IPS-NIHi11 (cell line): ENCODE measurements at regions not wholly inside any gene's neighbourhood (a gene's known extent, or its start where the extent isn't known, plus 50 kb on each side); places are given as distances from the start of the nearest gene placed in this dataset.
A peak's percentile ranks its signal among the peaks of the same experiment; 100 is the strongest.

Source experiments
- DNase-seq: peaks from one replicate; pipeline ENCODE4 v3.0.0; 2012; ENCODE audit warnings: mixed read lengths, low spot score

DNA sequence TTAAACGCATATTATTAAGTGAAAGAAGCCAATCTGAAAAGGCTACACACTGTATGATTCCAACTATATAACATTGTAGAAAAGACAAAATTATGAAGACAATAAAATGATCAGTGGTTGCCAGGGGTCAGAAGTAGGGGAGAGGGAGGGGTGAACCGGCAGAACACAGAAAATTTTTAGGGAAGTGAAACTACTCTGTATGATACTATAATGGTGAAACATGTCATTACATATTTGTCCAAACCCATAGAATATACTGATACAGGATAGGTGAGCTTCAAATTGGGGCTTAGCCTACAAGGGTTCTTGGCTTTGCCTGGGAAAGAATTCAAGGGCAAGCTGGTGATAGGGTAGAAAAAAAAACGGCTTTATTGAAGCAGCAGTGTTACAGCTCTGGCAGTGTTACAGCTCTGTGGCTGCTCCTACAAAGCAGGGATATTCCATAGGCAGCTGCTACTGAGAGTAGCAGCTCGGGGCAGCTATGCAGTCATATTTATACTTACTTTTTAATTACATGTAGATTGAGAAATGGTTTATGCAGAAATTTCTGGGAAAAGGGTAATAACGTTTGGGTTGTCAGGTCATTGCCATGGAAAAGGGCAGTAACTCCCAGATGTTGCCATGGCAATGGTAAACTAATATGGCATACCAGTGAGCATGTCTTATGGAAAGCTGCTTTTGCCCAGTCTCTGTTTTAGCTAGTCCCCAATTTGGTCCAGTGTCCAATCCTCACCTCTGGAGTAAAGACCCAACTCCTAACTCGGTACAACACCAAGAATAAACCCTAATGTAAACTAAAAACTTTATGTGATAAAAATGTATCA is 125.1 kb upstream of the SLC25A36 start:
- DNase-seq, result no peak

DNA sequence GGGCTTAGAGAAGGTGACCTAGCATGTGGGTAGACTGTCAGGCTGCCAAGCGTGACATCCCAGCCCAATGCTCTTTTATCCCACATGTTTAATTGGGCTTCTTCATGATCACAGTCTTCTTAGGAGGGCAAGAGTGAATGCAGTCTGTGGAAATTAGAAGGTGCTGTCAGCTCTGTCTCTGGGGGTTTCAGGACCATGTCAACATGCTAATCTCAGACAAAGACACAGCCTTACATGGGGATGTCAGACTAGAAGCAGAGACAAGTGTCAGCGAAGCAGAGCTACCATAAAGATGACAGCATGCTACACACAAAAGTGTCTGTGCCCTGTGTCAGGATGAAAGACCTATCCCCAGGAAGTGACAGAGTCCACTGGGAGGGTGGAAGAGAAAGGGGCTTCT is 120.1 kb upstream of the SLC25A36 start:
- no peak for DNase-seq

- DNase-seq, result no peak
Measured at GRCh38 chr3:140822401-140823047, 119.1 kb upstream of the SLC25A36 start.

DNA sequence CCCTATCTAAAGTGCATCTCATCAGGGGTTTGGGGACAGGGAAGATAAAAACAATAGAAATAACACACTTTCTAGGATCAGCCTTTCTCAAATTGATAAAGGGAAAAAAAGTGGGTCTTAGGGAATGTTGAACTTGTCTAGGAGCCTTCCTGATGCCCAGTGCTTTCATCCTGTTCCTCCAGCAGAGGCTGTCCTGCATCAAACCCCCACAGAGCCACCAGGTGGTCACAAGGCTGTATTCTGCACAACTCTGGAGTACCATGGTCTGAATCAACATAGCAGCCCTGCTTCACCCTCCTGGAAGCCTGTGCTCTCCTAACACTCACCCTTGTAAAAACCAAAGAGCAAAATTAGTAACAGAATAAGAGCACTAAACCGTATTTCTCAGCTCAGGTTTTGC is 118.5 kb upstream of the SLC25A36 start:
- DNase-seq, result no peak

GRCh38 chr3:140827894-140828293 is 113.7 kb upstream of the SLC25A36 start:
- DNase-seq, result no peak

DNA sequence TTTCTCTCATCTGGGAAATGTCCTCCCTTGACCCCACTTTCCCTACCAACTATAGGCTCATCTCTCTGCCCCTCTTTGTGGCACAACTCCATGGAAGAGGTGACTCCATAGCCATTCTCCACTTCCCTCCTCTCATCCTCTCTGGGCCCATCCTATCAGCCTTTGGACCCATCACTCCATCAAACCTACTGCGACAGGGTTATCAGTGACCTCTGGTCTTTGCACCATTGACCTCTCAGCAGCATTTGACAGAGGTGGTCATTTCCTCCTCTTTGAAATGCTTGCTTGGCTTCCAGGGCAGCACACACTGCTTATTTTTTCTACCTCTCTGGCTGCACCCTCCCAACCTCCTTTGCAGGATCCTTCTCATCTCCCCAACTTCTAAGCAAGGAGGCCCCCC is 113.1 kb upstream of the SLC25A36 start:
- no peak for DNase-seq

GRCh38 chr3:140829796-140830195 is 111.8 kb upstream of the SLC25A36 start:
- no peak for DNase-seq

DNA sequence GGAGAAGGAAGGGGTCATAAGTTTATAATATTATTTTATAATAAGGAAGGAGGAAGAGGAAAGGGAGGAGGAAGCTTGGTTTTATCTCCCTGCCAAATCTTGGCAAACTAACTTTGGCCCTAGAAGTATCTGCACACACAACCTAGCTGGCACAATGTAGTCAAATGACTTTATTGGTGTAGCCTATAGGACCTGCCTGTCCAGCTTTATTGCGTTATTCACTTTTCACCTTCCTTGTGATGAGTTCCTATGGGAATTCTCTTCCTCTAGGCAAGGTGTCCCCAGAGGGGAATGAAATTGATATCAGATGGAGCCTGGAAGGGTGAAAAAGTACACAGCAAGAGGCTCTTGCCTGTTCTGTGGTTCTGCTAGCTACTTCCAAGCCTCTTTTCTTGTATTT is 111.2 kb upstream of the SLC25A36 start:
- DNase-seq, result no peak

GRCh38 chr3:140832883-140833282 is 108.8 kb upstream of the SLC25A36 start:
- DNase-seq, result no peak

- DNase-seq, result no peak
Measured at GRCh38 chr3:140834266-140835037, 107.2 kb upstream of the SLC25A36 start.

GRCh38 chr3:140842984-140843649 is 98.5 kb upstream of the SLC25A36 start:
- no peak for DNase-seq

- DNase-seq, result no peak
Measured at GRCh38 chr3:140843656-140844055, 98.0 kb upstream of the SLC25A36 start.

DNA sequence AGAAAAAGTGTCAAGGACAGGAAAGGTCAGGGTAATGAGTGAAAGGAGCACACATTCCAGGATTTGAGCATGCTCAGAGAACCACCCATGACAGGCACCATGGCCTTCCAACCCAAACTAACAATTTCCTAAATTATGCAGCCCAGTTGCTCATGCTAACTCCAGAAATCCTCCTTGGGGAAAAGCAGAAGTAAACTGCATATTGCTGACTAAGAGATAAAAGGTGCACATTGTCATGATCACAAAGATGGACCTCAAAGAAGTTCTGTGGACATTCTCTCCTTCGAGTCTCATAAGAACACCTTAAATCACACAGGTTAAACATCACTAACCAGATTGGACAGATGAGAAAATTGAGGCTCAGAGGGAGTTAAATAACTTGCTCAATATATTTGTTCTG is 97.6 kb upstream of the SLC25A36 start:
- no peak for DNase-seq

GRCh38 chr3:140845882-140846281 is 95.8 kb upstream of the SLC25A36 start:
- no peak for DNase-seq

DNA sequence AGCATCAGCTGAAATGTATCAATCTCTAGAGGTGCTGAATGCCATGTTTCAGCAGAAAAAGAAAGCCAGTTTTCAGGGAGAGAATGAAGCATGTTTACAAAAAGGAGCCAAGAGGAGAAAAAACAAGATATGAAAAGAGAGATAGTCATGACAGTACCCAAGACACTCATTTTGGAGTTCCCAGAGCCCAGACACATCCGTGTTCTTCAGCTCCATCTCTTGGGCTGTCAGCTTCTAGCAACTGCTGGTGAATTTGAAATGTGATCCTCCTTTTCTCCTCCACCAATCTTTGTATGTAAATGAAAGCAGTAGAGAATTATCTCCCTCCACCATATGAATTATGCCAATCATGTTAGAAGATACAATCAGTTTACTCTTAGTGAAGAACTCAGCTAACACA is 93.0 kb upstream of the SLC25A36 start:
- DNase-seq, result no peak

- DNase-seq, result no peak
Measured at GRCh38 chr3:140850210-140850955, 91.3 kb upstream of the SLC25A36 start.

- no peak for DNase-seq
Measured at GRCh38 chr3:140854961-140855360, 86.7 kb upstream of the SLC25A36 start.

- no peak for DNase-seq
Measured at GRCh38 chr3:140856905-140857304, 84.7 kb upstream of the SLC25A36 start.

DNA sequence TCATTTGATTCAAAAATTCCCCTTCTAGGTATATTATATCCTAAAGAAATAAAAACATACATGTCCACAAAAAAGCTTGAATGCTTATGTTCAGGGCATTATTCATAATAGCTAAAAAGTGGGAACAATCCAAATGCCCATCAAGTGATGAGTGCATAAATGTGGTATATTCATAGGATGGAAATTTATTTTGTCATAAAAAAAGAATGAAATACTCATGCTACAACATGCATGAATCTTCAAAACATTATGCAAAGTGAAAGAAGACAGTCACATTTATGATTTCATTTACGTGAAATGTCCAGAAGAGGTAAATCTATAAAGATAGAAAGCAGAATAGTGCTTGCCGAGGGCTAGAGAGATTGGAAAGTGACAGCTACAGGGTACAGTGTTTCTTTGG is 83.6 kb upstream of the SLC25A36 start:
- no peak for DNase-seq

- no peak for DNase-seq
Measured at GRCh38 chr3:140859592-140860336, 81.9 kb upstream of the SLC25A36 start.

GRCh38 chr3:140863580-140864009 is 78.0 kb upstream of the SLC25A36 start:
- peak; percentile 62 for DNase-seq
